HEK293T (cell line): ENCODE measurements at regions not wholly inside any gene's neighbourhood (a gene's known extent, or its start where the extent isn't known, plus 50 kb on each side); places are given as distances from the start of the nearest gene placed in this dataset.

Source experiments
- CTCF ChIA-PET: fragments of 350-600 bp; formaldehyde crosslinking; extraction: SDS; loops from one replicate; lab custom pipeline; 2021; ENCODE audit warnings: antibody characterized with exemption, inconsistent platforms; lab: Yijun Ruan, JAX
- POLR2A ChIA-PET: fragments of 350-600 bp; formaldehyde crosslinking; extraction: SDS; loops from one replicate; lab custom pipeline; 2020; ENCODE audit warnings: antibody characterized with exemption, inconsistent platforms; lab: Yijun Ruan, JAX
- DNase-seq: peaks from one replicate; pipeline ENCODE4 v3.0.0; 2012; ENCODE audit warnings: mixed read lengths; ENCODE audit errors: extremely low spot score
- ARNT ChIP-seq: fragments of 450-650 bp; IDR thresholded peaks from 2 replicates; pipeline ENCODE4 v1.6.1; 2017; ENCODE audit warnings: mild to moderate bottlenecking
- BHLHE40 ChIP-seq: fragments of 450-650 bp; IDR thresholded peaks from 2 replicates; pipeline ENCODE4 v1.6.1; 2016; ENCODE audit warnings: mild to moderate bottlenecking, moderate library complexity, borderline replicate concordance
- CTBP1 ChIP-seq: fragments of 450-650 bp; IDR thresholded peaks from 2 replicates; pipeline ENCODE4 v1.6.1; 2016; ENCODE audit warnings: borderline replicate concordance
- ELF4 ChIP-seq: fragments of 450-650 bp; IDR thresholded peaks from 2 replicates; pipeline ENCODE4 v1.6.1; 2017; ENCODE audit warnings: antibody characterized with exemption
- FOXA1 ChIP-seq: fragments of 450-650 bp; IDR thresholded peaks from 2 replicates; pipeline ENCODE4 v1.6.1; 2016; ENCODE audit warnings: mild to moderate bottlenecking
- FOXK2 ChIP-seq: fragments of 450-650 bp; IDR thresholded peaks from 2 replicates; pipeline ENCODE4 v1.6.1; 2016; ENCODE audit warnings: mild to moderate bottlenecking
- FOXM1 ChIP-seq: fragments of 450-650 bp; IDR thresholded peaks from 2 replicates; pipeline ENCODE4 v1.6.1; 2017; ENCODE audit warnings: mild to moderate bottlenecking, borderline replicate concordance
- HDGF ChIP-seq: fragments of 450-650 bp; IDR thresholded peaks from 2 replicates; pipeline ENCODE4 v1.6.1; 2017; ENCODE audit warnings: antibody characterized with exemption, borderline replicate concordance
- L3MBTL2 ChIP-seq: fragments of 450-650 bp; conservative IDR thresholded peaks from 2 replicates; pipeline ENCODE4 v1.6.1; 2016; ENCODE audit warnings: mild to moderate bottlenecking
- LEF1 ChIP-seq: fragments of 450-650 bp; IDR thresholded peaks from 2 replicates; pipeline ENCODE4 v1.6.1; 2017; ENCODE audit warnings: mild to moderate bottlenecking, borderline replicate concordance
- NFRKB ChIP-seq: fragments of 450-650 bp; IDR thresholded peaks from 2 replicates; pipeline ENCODE4 v1.6.1; 2016; ENCODE audit warnings: mild to moderate bottlenecking, moderate library complexity
- PKNOX1 ChIP-seq: fragments of 450-650 bp; IDR thresholded peaks from 2 replicates; pipeline ENCODE4 v1.6.1; 2016
- SP1 ChIP-seq: fragments of 450-650 bp; IDR thresholded peaks from 2 replicates; pipeline ENCODE4 v1.6.1; 2017
- SUZ12 ChIP-seq: fragments of 450-650 bp; IDR thresholded peaks from 2 replicates; pipeline ENCODE4 v1.6.1; 2016; ENCODE audit warnings: mild to moderate bottlenecking
- TARDBP ChIP-seq: fragments of 450-650 bp; IDR thresholded peaks from 2 replicates; pipeline ENCODE4 v1.6.1; 2016
- ZNF384 ChIP-seq: fragments of 450-650 bp; IDR thresholded peaks from 2 replicates; pipeline ENCODE4 v1.6.1; 2016

GRCh38 chr1:81493102-81493869, 307.4 kb upstream of the ADGRL2 start:
- TF ChIP-seq FOXK2 = no peak
- no peak for TF ChIP-seq ARNT
- TF ChIP-seq FOXA1 = no peak
- TF ChIP-seq CTBP1 = no peak
- no peak for TF ChIP-seq TARDBP
- no peak for TF ChIP-seq SP1
- no peak for TF ChIP-seq BHLHE40
- no peak for TF ChIP-seq SUZ12
- TF ChIP-seq LEF1 = no peak
- TF ChIP-seq HDGF = no peak
- POLR2A ChIA-PET = no interaction called here
- CTCF ChIA-PET = interaction anchor here (0.5 kb wide), 1 partner anchor 9 kb away, joined by 3 read pairs; no protein-coding TSS in a partner anchor
- DNase-seq = no peak

- CTCF ChIA-PET = interaction anchor here (0.5 kb wide), 1 partner anchor 8 kb away, joined by 3 read pairs; no protein-coding TSS in a partner anchor
- POLR2A ChIA-PET = no interaction called here
- DNase-seq = no peak
- TF ChIP-seq PKNOX1 = no peak
- no peak for TF ChIP-seq L3MBTL2
- no peak for TF ChIP-seq FOXK2
- TF ChIP-seq ZNF384 = no peak
- no peak for TF ChIP-seq SP1
- TF ChIP-seq BHLHE40 = no peak
- no peak for TF ChIP-seq ELF4
- TF ChIP-seq FOXA1 = no peak
- TF ChIP-seq SUZ12 = no peak
- TF ChIP-seq LEF1 = no peak
- no peak for TF ChIP-seq NFRKB
- no peak for TF ChIP-seq TARDBP
- TF ChIP-seq FOXM1 = no peak
- no peak for TF ChIP-seq CTBP1
Measured at GRCh38 chr1:81492628-81493027, 308.1 kb upstream of the ADGRL2 start.

- ChIA-PET POLR2A (no interaction called here), CTCF (no interaction called here)
Measured at GRCh38 chr1:81490614-81491013, 310.1 kb upstream of the ADGRL2 start.

GRCh38 chr1:81489372-81489934, 311.3 kb upstream of the ADGRL2 start:
- TF ChIP-seq NFRKB (no peak), FOXM1 (no peak), ZNF384 (no peak), CTBP1 (no peak), HDGF (no peak), ARNT (no peak), TARDBP (no peak), BHLHE40 (no peak), FOXA1 (no peak), L3MBTL2 (no peak), PKNOX1 (no peak), LEF1 (no peak), FOXK2 (no peak), SP1 (no peak)
- DNase-seq = no peak
- POLR2A ChIA-PET = no interaction called here
- CTCF ChIA-PET = no interaction called here

More at GRCh38 chr1:81490614-81491013, 310.1 kb upstream of the ADGRL2 start:
- DNase-seq = no peak
- no peak for TF ChIP-seq L3MBTL2
- no peak for TF ChIP-seq SUZ12
- no peak for TF ChIP-seq LEF1
- no peak for TF ChIP-seq FOXK2
- no peak for TF ChIP-seq SP1

GRCh38 chr1:81484284-81484683, 316.4 kb upstream of the ADGRL2 start:
- no peak for TF ChIP-seq CTBP1
- TF ChIP-seq NFRKB = no peak
- no peak for TF ChIP-seq LEF1
- no peak for TF ChIP-seq ZNF384
- TF ChIP-seq SUZ12 = no peak
- TF ChIP-seq TARDBP = no peak
- no peak for TF ChIP-seq L3MBTL2
- no peak for TF ChIP-seq ELF4
- TF ChIP-seq SP1 = no peak
- TF ChIP-seq FOXK2 = 0 out of 2 replicates have a peak, but pooled peaks have one; percentile 52
- no peak for TF ChIP-seq BHLHE40
- TF ChIP-seq FOXM1 = no peak
- no peak for TF ChIP-seq ARNT
- TF ChIP-seq HDGF = no peak
- peak; percentile 52 for TF ChIP-seq PKNOX1
- peak; percentile 79 for TF ChIP-seq FOXA1
- POLR2A ChIA-PET = no interaction called here
- DNase-seq = peak; percentile 33
- CTCF ChIA-PET = interaction anchor here (0.7 kb wide), 1 partner anchor 9 kb away, joined by 3 read pairs; no protein-coding TSS in a partner anchor

- CTCF ChIA-PET = no interaction called here
- POLR2A ChIA-PET = interaction anchor here (0.6 kb wide), 1 partner anchor 61 kb away, joined by 3 read pairs; no protein-coding TSS in a partner anchor
- DNase-seq = no peak
- TF ChIP-seq ARNT (no peak), PKNOX1 (no peak), FOXM1 (no peak)
Measured at GRCh38 chr1:81478219-81478618, 322.5 kb upstream of the ADGRL2 start.
